Endodermal cell (in vitro differentiated cells): ENCODE measurements at regions not wholly inside any gene's neighbourhood (a gene's known extent, or its start where the extent isn't known, plus 50 kb on each side); places are given as distances from the start of the nearest gene placed in this dataset.

Experiments used
- DNase-seq: peaks from one replicate; pipeline ENCODE4 v3.0.0-alpha.2; 2017
- H3K27ac ChIP-seq: 2 replicates; pipeline ENCODE4 v1.5.1; 2013; ENCODE audit warnings: mild to moderate bottlenecking, low read depth, low read length, moderate library complexity
- H3K27me3 ChIP-seq: 2 replicates; pipeline ENCODE4 v1.6.1; 2013; ENCODE audit warnings: mild to moderate bottlenecking, low read length, moderate library complexity; ENCODE audit not compliant: insufficient read depth, control insufficient read depth, poor library complexity, severe bottlenecking
- H3K36me3 ChIP-seq: 2 replicates; pipeline ENCODE4 v1.7.0; 2013; ENCODE audit warnings: mild to moderate bottlenecking, low read length, moderate library complexity; ENCODE audit not compliant: control insufficient read depth, insufficient read depth
- H3K4me1 ChIP-seq: one replicate; pipeline ENCODE4 v1.7.0; 2013; ENCODE audit warnings: low read length; ENCODE audit not compliant: control insufficient read depth, insufficient read depth
- H3K4me3 ChIP-seq: 2 replicates; pipeline ENCODE4 v1.5.1; 2013; ENCODE audit warnings: mild to moderate bottlenecking, low read length, moderate library complexity
- H3K9ac ChIP-seq: 2 replicates; pipeline ENCODE4 v1.6.1; 2013; ENCODE audit warnings: mild to moderate bottlenecking, low read length, moderate library complexity; ENCODE audit not compliant: poor library complexity, severe bottlenecking; ENCODE audit errors: extremely low read depth
- H3K9me3 ChIP-seq: 2 replicates; pipeline ENCODE4 v1.6.1; 2013; ENCODE audit warnings: mild to moderate bottlenecking, low read length, moderate library complexity; ENCODE audit not compliant: control insufficient read depth
- H3K27ac Mint-ChIP-seq: 2 replicates; pipeline ENCODE4 v1.8.0; 2020; ENCODE audit warnings: mixed read lengths
- H3K27me3 Mint-ChIP-seq: 2 replicates; pipeline ENCODE4 v1.8.0; 2021; ENCODE audit warnings: mild to moderate bottlenecking, mixed read lengths; ENCODE audit not compliant: insufficient read depth
- H3K36me3 Mint-ChIP-seq: 2 replicates; pipeline ENCODE4 v1.8.0; 2020; ENCODE audit warnings: low read depth, mixed read lengths
- H3K4me1 Mint-ChIP-seq: 2 replicates; pipeline ENCODE4 v1.8.0; 2020; ENCODE audit warnings: mixed read lengths
- H3K4me3 Mint-ChIP-seq: 2 replicates; pipeline ENCODE4 v1.8.0; 2020; ENCODE audit warnings: mild to moderate bottlenecking, moderate library complexity, mixed read lengths
- H3K9me3 Mint-ChIP-seq: 2 replicates; pipeline ENCODE4 v1.8.0; 2020; ENCODE audit warnings: mild to moderate bottlenecking, mixed read lengths
- CTCF ChIP-seq: fragments of 200-600 bp; sonication (generic); conservative IDR thresholded peaks from 2 replicates; pipeline ENCODE4 v1.5.0; 2021; ENCODE audit warnings: antibody characterized with exemption, mild to moderate bottlenecking
- WGBS, 2 experiments: methylation state at CpG; one replicate each; pipeline versions ENCODE4 v1.1.5 to v1.1.7; 2013; ENCODE audit warnings: missing lambda C conversion rate in 2 of 2, mixed read lengths in 1 of 2; ENCODE audit not compliant: insufficient coverage in 1 of 2, insufficient read length in 1 of 2; 5-methylcytosine and 5-hydroxymethylcytosine counted together

GRCh38 chr5:122723606-122724352, 51.1 kb upstream of the SNX2 start:
- DNase-seq = no peak
- no peaks in the 10 kb centered on the region for H3K27me3 ChIP-seq
- H3K9me3 Mint-ChIP-seq = no peaks in the 10 kb centered on the region
- no peaks in the 10 kb centered on the region for H3K36me3 ChIP-seq
- H3K27ac ChIP-seq = no peak overlapping the region
- H3K27ac Mint-ChIP-seq = no peak overlapping the region
- H3K4me3 Mint-ChIP-seq = no peak overlapping the region
- WGBS, 2 experiments = 85 to 91% methylated on average over 4 of the region's 4 CpGs
- H3K27me3 Mint-ChIP-seq = no peaks in the 10 kb centered on the region
- H3K36me3 Mint-ChIP-seq = no peaks in the 10 kb centered on the region
- H3K9ac ChIP-seq = no peak overlapping the region
- H3K4me1 Mint-ChIP-seq = peaks cover 11% of the 10 kb centered on the region
- no peak for TF ChIP-seq CTCF
- H3K9me3 ChIP-seq = no peaks in the 10 kb centered on the region
- H3K4me1 ChIP-seq = no peaks in the 10 kb centered on the region
- no peak overlapping the region for H3K4me3 ChIP-seq
